ENCODE measurements at regions not wholly inside any gene's neighbourhood (a gene's known extent, or its start where the extent isn't known, plus 50 kb on each side); places are given as distances from the start of the nearest gene placed in this dataset.

DNA sequence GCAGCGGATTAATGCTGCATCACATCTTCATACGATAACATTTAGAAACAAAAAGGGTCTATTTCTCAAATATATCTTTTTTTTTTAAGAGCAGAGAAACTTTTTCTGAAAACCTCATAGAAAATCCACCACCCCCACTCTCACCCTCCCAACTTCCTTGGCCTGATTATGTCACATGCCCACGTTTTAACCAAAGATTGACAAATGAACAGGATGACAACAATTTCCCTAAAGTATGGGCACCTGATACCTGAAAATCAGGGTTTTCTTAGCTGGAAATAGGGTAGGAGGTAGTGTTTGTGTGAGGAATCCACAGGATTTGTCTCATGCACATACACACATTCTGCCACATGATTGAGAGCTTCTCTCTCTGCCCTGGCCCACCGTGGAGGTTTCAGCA, 74.7 kb upstream of the MDM1 start:
- TF ChIP-seq, protein P1, sequence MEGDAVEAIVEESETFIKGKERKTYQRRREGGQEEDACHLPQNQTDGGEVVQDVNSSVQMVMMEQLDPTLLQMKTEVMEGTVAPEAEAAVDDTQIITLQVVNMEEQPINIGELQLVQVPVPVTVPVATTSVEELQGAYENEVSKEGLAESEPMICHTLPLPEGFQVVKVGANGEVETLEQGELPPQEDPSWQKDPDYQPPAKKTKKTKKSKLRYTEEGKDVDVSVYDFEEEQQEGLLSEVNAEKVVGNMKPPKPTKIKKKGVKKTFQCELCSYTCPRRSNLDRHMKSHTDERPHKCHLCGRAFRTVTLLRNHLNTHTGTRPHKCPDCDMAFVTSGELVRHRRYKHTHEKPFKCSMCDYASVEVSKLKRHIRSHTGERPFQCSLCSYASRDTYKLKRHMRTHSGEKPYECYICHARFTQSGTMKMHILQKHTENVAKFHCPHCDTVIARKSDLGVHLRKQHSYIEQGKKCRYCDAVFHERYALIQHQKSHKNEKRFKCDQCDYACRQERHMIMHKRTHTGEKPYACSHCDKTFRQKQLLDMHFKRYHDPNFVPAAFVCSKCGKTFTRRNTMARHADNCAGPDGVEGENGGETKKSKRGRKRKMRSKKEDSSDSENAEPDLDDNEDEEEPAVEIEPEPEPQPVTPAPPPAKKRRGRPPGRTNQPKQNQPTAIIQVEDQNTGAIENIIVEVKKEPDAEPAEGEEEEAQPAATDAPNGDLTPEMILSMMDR (IDR thresholded peaks at IDR 0.05; ENCODE audit: control insufficient read depth, insufficient read depth, low read depth, low read length, missing control alignments): no peak
- no peak overlapping the region for H3K4me3 ChIP-seq (ENCODE audit: control insufficient read depth, low read depth, low read length)
- DNase-seq (ENCODE audit: low read depth): no peak

DNA sequence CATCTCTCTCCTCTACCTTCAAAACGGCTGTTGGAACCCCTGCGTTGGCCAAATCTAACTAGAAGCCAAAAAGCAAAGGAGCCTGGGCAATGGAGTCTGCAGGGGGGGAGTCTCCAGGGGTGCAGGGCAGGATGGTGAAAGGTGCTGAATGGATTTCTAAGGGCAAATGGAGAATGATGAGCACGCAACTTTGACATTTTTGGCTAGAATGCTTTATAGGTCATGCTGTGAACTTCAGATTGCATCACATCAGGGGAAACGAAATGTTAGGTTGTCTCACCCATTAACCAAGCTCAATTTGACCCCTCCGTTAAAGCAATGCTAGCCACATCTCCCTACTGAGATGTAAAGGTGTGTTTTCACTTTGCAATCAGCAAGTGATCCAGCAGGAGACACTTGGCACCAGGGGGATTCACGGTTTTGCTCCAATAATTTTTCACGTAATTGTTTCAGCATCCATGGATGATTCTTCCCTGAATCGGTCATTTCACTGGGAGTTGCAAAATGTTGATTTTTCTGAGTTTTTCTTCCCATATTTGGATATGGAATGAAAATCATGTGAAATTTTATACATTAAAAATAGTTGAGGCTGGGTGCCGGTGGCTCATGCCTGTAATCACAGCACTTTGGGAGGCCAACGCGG, 78.0 kb upstream of the MDM1 start:
- TF ChIP-seq, protein P1 (IDR thresholded peaks at IDR 0.05; ENCODE audit: control insufficient read depth, insufficient read depth, low read depth, low read length, missing control alignments): no peak
- H3K4me3 ChIP-seq (ENCODE audit: control insufficient read depth, low read depth, low read length): no peak overlapping the region
- no peak for DNase-seq (ENCODE audit: low read depth)

DNA sequence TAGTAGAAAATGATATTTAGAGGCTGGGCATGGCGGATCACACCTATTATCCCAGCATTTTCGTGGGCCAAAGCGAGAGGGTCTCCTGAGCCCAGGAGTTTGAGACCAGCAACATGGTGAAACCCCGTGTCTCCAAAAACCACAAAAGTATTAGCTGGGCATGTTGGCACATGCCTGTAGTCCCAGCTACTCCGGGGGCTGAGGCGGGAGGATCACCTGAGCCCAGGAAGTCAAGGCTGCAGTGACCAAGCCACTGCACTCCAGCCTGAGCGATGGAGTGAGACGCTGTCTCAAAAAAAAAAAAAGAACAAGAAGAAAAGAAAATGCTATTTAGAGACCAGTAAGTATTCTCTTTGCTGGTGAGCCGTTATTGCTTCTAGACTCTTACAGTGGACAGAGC, 79.2 kb upstream of the MDM1 start:
- H3K4me3 ChIP-seq (ENCODE audit: control insufficient read depth, low read depth, low read length): no peak overlapping the region
- no peak for DNase-seq (ENCODE audit: low read depth)
- TF ChIP-seq, protein P1 (IDR thresholded peaks at IDR 0.05; ENCODE audit: control insufficient read depth, insufficient read depth, low read depth, low read length, missing control alignments): no peak

DNA sequence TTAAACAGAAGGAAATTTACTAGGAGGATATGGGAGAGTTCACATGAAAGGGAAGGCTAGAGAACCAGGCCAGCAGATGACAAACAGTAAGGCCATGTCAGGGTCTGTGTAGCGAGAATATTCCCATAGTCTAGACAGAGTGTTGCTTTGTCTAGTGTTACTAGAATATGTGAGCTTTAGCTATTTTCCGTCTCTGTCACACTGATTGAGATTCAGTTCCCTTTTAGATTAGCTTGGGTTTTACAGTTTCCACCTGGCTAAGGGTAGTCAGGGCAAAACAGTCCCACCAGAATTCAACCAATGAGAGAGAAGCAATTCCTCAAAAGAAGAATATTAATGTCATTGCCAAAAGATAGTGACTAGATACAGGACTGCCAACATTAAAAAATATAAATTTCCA, 82.8 kb upstream of the MDM1 start:
- TF ChIP-seq, protein P1 (IDR thresholded peaks at IDR 0.05; ENCODE audit: control insufficient read depth, insufficient read depth, low read depth, low read length, missing control alignments): no peak
- no peak overlapping the region for H3K4me3 ChIP-seq (ENCODE audit: control insufficient read depth, low read depth, low read length)
- DNase-seq (ENCODE audit: low read depth): no peak

DNA sequence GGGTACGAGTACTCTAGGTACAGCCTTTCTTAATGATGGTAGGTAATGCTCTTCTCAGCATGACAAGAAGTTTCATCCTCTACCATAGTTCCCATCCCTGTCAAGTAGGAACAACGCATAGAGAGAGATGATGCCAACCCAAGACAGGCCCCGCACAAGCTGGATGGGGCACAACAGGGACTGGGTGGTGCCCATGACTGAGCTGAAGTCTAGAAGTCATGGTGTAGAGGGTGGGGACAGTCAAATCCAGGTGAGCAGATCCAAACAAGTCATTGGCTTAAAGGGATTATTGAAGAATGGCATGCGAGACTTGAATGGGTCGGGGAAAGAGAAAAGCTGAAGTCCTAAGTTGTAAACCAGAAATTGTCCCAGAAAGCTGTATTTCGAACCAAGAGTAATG, 84.2 kb upstream of the MDM1 start:
- H3K4me3 ChIP-seq (ENCODE audit: control insufficient read depth, low read depth, low read length): no peak overlapping the region
- TF ChIP-seq, protein P1 (IDR thresholded peaks at IDR 0.05; ENCODE audit: control insufficient read depth, insufficient read depth, low read depth, low read length, missing control alignments): no peak
- no peak for DNase-seq (ENCODE audit: low read depth)

DNA sequence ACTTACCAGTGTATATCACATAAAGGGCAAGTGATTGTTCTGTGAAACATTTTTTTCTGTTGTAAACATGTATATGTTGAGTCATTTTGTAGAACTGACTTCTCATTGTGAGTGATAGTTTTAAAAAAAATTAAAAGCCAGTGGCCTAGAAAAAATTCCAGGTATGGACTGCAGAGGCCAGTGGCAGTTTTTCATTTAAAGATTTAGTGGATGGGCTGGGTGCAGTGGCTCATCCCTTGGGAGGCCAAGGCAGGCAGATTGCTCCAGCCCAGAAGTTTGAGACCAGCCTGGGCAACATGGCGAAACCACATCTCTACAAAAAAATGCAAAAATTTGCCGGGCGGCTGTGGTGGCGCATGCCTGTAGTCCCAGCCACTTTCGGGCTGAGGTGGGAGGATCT, 84.7 kb upstream of the MDM1 start:
- no peak for DNase-seq (ENCODE audit: low read depth)
- TF ChIP-seq, protein P1 (IDR thresholded peaks at IDR 0.05; ENCODE audit: control insufficient read depth, insufficient read depth, low read depth, low read length, missing control alignments): no peak
- H3K4me3 ChIP-seq (ENCODE audit: control insufficient read depth, low read depth, low read length): no peak overlapping the region

DNA sequence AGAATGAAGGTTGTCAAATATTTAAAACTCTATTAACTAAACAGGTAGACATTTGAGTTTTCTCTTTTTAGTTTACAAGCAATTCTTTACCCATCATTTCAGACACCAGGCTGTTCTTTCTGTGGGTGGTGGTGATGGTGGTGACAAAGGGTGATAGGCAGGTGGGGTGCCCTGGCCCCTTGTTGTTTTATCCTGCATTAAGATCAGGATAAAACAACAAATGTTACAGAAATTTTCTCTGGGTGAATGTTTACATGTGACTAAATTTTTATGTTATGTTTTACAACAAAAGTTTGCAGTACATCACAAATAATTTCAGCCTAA, 85.9 kb upstream of the MDM1 start:
- DNase-seq (ENCODE audit: low read depth): no peak
- TF ChIP-seq, protein P1 (IDR thresholded peaks at IDR 0.05; ENCODE audit: control insufficient read depth, insufficient read depth, low read depth, low read length, missing control alignments): no peak
- H3K4me3 ChIP-seq (ENCODE audit: control insufficient read depth, low read depth, low read length): no peak overlapping the region
